Keratinocyte (primary cell): ENCODE measurements at regions not wholly inside any gene's neighbourhood (a gene's known extent, or its start where the extent isn't known, plus 50 kb on each side); places are given as distances from the start of the nearest gene placed in this dataset.

Experiments
- EZH2 ChIP-seq: IDR thresholded peaks from one replicate; pipeline ENCODE4 v1.6.1; 2012; ENCODE audit warnings: inconsistent platforms, mild to moderate bottlenecking, low read length, moderate library complexity
- TF ChIP-seq, protein P1 (sequence below), 3 experiments: IDR thresholded peaks in 1 of 3; conservative IDR thresholded peaks in 1 of 3; optimal IDR thresholded peaks in 1 of 3; 2 replicates in 2 of 3; 3 replicates in 1 of 3; pipeline versions ENCODE3 to v1.5.1; 2011; ENCODE audit warnings: low read length in 3 of 3, mild to moderate bottlenecking in 3 of 3, moderate library complexity in 2 of 3, control low read depth in 1 of 3, inconsistent platforms in 1 of 3; ENCODE audit not compliant: insufficient read depth in 2 of 3; ENCODE audit errors: extremely low read depth in 1 of 3

DNA sequence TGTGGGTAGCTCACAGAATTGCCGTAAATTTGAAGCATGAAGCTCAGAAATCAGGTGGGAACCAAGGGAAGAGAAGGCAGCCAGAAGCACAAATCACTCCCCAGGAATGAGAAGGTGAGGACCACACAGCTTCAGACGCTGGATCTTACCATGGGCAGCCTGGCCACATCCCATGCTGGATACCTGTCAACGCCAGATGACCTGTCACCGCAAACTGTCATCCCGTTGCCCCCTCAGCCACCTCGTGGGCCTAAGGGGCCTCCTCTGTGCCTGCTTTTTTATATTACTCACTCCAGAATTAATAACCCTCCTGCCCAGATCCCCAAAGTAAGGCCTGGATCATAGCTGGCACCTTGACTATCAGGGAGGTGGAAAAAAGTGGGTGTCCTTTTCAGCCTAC is 82.3 kb upstream of the KCNK12 start:
- TF ChIP-seq, protein P1, sequence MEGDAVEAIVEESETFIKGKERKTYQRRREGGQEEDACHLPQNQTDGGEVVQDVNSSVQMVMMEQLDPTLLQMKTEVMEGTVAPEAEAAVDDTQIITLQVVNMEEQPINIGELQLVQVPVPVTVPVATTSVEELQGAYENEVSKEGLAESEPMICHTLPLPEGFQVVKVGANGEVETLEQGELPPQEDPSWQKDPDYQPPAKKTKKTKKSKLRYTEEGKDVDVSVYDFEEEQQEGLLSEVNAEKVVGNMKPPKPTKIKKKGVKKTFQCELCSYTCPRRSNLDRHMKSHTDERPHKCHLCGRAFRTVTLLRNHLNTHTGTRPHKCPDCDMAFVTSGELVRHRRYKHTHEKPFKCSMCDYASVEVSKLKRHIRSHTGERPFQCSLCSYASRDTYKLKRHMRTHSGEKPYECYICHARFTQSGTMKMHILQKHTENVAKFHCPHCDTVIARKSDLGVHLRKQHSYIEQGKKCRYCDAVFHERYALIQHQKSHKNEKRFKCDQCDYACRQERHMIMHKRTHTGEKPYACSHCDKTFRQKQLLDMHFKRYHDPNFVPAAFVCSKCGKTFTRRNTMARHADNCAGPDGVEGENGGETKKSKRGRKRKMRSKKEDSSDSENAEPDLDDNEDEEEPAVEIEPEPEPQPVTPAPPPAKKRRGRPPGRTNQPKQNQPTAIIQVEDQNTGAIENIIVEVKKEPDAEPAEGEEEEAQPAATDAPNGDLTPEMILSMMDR (optimal IDR thresholded peaks at IDR 0.05 in 1 of 3, IDR thresholded peaks at IDR 0.05 in 1 of 3, conservative IDR thresholded peaks at IDR 0.05 in 1 of 3; ENCODE audit: extremely low read depth in 1 of 3, insufficient read depth in 2 of 3, low read length in 3 of 3) = no peak
- no peak for TF ChIP-seq EZH2
